ENCODE measurements at regions not wholly inside any gene's neighbourhood (a gene's known extent, or its start where the extent isn't known, plus 50 kb on each side); places are given as distances from the start of the nearest gene placed in this dataset.

DNA sequence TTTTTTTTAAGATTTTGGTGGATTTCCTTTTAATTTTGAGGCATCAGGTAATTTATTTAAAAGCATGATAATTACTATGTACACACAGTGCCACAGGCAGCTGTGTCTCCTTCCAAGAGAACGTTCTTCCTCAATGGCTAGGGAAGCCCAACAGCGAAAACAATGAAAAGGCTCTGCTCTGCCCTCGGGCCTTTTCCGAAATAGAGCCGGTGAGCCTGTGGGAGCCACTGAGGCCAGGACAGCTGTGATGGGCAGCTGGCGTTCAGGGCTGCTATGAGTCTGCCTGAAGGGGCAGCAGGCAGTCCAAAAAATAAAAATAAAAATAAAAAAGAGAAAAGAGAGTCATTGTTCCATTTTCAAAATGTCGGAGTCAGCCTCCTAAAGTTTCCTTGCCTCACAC, 443.8 kb downstream of the KIF16B start:
- DNase-seq (ENCODE audit: low read depth, low spot score): no peak
- TF ChIP-seq CTCF (IDR thresholded peaks at IDR 0.05; ENCODE audit: low read depth, low read length): no peak
- no peak overlapping the region for H3K4me3 ChIP-seq (ENCODE audit: low read depth, low read length)
- in situ Hi-C loops (cut with HindIII; ENCODE audit: low sequenced_read_pairs): no loop called here

GRCh38 chr20:16128538-16129106, 444.6 kb downstream of the KIF16B start:
- no peak overlapping the region for H3K4me3 ChIP-seq (ENCODE audit: low read depth, low read length)
- no peak for DNase-seq (ENCODE audit: low read depth, low spot score)
- no peak for TF ChIP-seq CTCF (IDR thresholded peaks at IDR 0.05; ENCODE audit: low read depth, low read length)
- in situ Hi-C loops (cut with HindIII; ENCODE audit: low sequenced_read_pairs): no loop called here

- no peak overlapping the region for H3K4me3 ChIP-seq (ENCODE audit: low read depth, low read length)
- DNase-seq (ENCODE audit: low read depth, low spot score): no peak
- in situ Hi-C loops (cut with HindIII; ENCODE audit: low sequenced_read_pairs): no loop called here
- TF ChIP-seq CTCF (IDR thresholded peaks at IDR 0.05; ENCODE audit: low read depth, low read length): no peak
Observed at GRCh38 chr20:16125816-16126215, 447.4 kb downstream of the KIF16B start.

DNA sequence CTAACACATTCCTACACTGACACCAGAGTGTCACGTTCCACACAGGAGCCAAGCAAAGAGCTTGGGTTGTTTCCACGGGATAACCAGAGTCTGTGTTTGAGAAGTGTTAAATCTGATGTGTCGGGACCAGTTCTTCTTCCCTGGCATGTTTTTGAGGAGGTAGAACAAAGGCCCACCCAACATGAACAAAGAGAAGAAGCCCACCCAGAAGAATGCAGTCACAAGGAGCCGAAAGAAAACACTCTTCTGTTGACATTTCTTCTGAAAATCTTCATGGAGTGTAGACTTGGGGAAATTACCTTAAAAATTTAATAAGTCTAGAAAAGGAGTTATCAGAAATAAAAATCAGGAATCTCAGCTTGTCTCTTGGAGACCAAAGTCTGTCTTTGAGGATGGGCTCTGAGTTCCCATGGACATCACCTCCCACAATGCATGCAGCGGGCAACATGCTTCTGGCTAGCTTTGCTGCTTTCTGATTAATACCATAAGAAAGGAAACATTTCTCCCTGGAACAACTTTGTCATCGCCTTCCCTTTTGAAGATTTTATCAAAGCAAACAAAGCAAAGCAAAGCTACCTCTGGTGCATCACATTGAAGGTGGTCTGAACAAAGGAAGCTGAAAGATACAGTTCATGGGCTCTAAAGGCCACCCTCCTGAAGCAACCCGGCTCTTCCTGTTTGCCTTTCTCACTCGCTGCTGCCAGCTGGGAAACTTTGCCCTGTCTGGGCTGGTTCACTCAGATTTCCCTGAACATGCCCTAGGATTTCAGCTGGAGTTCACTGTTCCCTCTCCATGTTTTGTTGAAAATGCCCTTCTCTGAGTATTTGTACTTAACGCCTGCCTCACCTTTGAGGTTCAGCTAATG, 448.1 kb downstream of the KIF16B start:
- TF ChIP-seq CTCF (IDR thresholded peaks at IDR 0.05; ENCODE audit: low read depth, low read length): no peak
- in situ Hi-C loops (cut with HindIII; ENCODE audit: low sequenced_read_pairs): no loop called here
- no peak for DNase-seq (ENCODE audit: low read depth, low spot score)
- no peak overlapping the region for H3K4me3 ChIP-seq (ENCODE audit: low read depth, low read length)

GRCh38 chr20:16124491-16124890, 448.8 kb downstream of the KIF16B start:
- in situ Hi-C loops (cut with HindIII; ENCODE audit: low sequenced_read_pairs): no loop called here
- no peak for TF ChIP-seq CTCF (IDR thresholded peaks at IDR 0.05; ENCODE audit: low read depth, low read length)
- no peak overlapping the region for H3K4me3 ChIP-seq (ENCODE audit: low read depth, low read length)
- DNase-seq (ENCODE audit: low read depth, low spot score): no peak

DNA sequence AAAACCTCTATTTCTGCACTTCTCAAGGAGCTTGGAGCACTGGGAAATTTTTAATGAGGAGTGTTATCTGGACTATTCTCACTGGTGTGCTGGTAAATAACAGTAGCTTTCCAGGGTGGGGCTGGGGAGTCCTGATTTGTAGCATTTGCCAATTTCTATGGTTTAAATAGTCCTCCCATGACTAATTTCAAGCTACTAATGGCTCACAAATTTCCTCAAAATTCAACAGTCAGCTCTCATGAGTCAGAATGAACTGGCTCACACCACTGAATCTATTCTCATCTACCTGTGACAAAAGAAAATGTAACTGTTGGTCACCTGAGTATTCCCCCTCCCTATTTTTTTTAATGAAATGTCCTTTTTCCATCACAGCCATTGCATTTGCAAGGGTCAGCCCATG, 449.6 kb downstream of the KIF16B start:
- H3K4me3 ChIP-seq (ENCODE audit: low read depth, low read length): no peak overlapping the region
- TF ChIP-seq CTCF (IDR thresholded peaks at IDR 0.05; ENCODE audit: low read depth, low read length): no peak
- DNase-seq (ENCODE audit: low read depth, low spot score): no peak
- in situ Hi-C loops (cut with HindIII; ENCODE audit: low sequenced_read_pairs): no loop called here

Data from astrocyte of the spinal cord (primary cell).